Suprapubic skin (tissue), 4 donors: ENCODE measurements at regions not wholly inside any gene's neighbourhood (a gene's known extent, or its start where the extent isn't known, plus 50 kb on each side); places are given as distances from the start of the nearest gene placed in this dataset.

Experiments used
- EP300 ChIP-seq: sonication (generic); formaldehyde crosslinking; IDR thresholded peaks from one replicate; pipeline ENCODE4 v1.6.1; 2017; ENCODE audit warnings: antibody characterized with exemption
- POLR2A ChIP-seq, 2 donors: fragments of 450-650 bp; IDR thresholded peaks; one replicate each; pipeline ENCODE4 v1.6.1; 2017; ENCODE audit warnings: antibody characterized with exemption in 2 of 2, mild to moderate bottlenecking in 2 of 2, moderate library complexity in 2 of 2
- POLR2AphosphoS5 ChIP-seq, 3 donors: sonication (generic); formaldehyde crosslinking; IDR thresholded peaks; one replicate each; pipeline ENCODE4 v1.6.1; 2017; ENCODE audit warnings: antibody characterized with exemption in 3 of 3
- TF ChIP-seq, protein P1 (sequence below), 2 donors: fragments of 200-600 bp in 1 of 2; fragments of 450-650 bp in 1 of 2; sonication (generic) in 1 of 2; IDR thresholded peaks; one replicate each; pipeline ENCODE4 v1.5.1; 2016 to 2019; ENCODE audit warnings: antibody characterized with exemption in 2 of 2, mild to moderate bottlenecking in 1 of 2, moderate library complexity in 1 of 2

DNA sequence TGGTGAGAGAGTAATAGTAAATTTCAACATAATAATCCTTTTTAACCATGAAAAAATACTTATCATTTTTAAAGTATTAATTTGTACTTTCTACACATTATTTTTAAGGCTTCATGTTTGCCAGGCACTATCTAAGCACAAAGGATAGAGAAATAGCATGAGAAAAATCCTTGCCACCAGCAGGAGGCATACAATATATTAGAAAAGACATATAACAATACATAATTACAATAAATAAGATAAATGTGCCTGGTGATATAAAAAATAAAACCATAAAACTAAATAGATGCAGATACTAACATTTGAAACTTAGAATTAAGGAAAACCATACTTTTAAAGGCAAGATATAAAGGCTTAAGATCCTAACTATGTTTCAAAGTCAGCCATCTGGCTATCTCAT, 1256.4 kb downstream of the DIAPH3 start:
- TF ChIP-seq, protein P1, sequence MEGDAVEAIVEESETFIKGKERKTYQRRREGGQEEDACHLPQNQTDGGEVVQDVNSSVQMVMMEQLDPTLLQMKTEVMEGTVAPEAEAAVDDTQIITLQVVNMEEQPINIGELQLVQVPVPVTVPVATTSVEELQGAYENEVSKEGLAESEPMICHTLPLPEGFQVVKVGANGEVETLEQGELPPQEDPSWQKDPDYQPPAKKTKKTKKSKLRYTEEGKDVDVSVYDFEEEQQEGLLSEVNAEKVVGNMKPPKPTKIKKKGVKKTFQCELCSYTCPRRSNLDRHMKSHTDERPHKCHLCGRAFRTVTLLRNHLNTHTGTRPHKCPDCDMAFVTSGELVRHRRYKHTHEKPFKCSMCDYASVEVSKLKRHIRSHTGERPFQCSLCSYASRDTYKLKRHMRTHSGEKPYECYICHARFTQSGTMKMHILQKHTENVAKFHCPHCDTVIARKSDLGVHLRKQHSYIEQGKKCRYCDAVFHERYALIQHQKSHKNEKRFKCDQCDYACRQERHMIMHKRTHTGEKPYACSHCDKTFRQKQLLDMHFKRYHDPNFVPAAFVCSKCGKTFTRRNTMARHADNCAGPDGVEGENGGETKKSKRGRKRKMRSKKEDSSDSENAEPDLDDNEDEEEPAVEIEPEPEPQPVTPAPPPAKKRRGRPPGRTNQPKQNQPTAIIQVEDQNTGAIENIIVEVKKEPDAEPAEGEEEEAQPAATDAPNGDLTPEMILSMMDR (IDR thresholded peaks at IDR 0.05): no peak
- TF ChIP-seq POLR2A (IDR thresholded peaks at IDR 0.05) (no peak), POLR2AphosphoS5 (IDR thresholded peaks at IDR 0.05) (no peak), EP300 (no peak)
